GM18508 (cell line): ENCODE measurements at regions not wholly inside any gene's neighbourhood (a gene's known extent, or its start where the extent isn't known, plus 50 kb on each side); places are given as distances from the start of the nearest gene placed in this dataset.

ENCODE experiments used
- ATAC-seq: cut with Tn5 transposase; IDR thresholded peaks from one replicate; pipeline ENCODE4 v1.9.1; 2021; ENCODE audit warnings: moderate number of reproducible peaks; ENCODE audit not compliant: insufficient read depth, unreplicated experiment

DNA sequence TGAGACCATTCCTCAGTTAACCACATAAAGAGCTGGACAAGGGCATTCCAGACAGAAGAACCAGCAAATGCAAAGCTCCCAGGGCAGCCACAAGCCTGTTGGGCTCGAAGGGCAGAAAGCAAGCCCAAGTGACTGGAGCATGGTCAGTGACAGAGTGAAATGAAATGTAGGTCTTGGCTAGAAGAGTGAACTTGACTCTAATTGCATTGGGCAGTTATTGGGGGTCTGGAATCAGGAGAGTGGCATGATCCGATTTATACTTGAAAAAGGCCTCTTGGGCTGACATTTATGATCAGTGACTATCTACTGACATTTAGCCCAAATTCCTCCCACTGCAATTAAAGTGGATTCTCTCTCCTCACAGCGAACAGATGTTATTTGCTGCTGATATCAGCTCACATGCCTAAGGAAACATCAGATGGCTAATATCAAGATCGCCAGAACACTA lies 152.5 kb upstream of the KLF7 start:
- ATAC-seq = no peak

DNA sequence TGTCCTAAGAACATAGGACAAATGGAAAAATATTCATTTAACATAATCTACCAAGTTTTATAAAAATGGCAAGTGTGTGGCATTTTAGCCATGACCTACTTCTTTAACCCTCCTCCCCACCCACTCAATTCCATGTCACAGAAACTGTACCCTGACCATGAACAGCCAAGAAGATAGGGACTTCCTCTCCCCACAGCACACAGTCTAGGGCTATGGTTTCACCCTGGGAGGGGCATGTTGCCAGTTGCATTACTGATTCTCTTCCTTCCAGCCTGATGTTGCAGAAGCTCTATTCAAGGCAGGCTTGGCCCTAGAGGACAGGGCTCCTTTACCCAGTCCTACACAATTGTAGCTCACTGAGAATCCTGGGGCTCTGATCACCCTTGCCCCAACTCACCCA lies 153.6 kb upstream of the KLF7 start:
- ATAC-seq = no peak

DNA sequence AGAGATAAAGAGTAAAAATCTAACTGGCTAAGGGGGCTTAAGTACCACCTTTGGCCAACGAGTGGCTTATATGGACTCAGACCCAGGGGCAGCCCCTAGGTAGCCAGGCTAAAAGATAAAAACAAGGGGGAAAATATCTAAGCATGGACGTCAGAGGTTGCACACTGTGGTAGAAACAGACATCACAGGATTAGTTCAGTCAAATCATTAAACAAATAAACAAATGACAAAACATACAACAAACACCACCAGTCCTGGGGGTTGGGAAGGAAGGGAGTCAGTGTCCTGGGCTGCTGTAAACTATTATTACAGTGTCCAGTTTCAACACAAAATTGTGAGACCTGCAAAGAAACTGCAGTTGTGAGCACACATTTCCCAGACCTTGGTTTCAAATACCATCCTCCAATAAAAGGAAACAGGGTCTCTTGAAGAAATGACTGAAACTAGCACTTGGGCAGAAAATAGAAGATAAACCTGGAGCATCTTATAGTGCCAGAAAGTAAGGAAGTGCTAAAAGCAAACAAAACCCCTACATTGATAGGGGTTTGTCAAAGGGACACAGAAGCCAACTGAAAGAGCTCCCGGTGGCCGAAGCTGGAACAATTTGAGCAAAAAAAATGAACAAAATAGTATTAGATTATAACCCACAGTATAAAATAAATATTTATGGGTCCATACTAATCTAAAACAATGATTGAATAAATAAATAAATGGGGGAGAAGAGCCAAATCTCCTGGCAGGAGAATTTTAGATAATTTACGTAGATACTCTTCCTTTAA lies 154.8 kb upstream of the KLF7 start:
- ATAC-seq = no peak

DNA sequence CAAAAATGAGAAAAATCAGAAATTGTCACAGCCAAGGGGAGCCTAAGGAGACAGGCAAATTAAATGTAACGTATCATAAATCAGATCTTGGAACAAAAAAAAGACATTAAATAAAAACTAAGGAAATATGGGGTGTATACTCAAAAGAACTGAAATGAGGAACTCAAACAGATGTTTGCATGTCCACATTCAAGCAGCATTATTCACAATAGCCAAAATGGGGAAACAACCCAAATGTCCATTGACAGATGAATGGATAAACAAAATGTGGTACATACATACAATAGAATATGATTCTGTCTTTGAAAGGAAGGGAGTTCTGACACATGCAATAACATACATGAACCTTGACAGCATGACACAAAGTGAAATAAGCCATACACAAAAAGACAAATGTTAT lies 155.8 kb upstream of the KLF7 start:
- no peak for ATAC-seq

DNA sequence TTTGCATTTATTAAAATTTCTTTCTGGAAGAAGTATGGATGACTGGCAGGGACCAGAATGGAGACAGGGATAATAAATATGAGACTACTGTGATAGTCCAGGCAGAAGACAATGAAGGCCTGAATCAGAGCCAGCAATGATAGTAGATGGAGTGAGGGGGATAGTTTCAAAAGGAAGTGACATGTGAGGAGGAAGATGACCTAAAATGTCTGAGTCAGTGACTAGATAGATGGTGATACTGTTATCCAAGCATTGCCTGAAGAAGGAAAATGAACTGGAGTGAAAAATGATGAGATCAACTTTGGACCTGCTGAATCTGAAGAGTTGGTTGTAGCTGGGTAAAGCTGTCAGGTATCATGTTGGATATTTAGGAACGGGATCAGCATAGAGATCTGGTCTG lies 158.3 kb upstream of the KLF7 start:
- no peak for ATAC-seq

DNA sequence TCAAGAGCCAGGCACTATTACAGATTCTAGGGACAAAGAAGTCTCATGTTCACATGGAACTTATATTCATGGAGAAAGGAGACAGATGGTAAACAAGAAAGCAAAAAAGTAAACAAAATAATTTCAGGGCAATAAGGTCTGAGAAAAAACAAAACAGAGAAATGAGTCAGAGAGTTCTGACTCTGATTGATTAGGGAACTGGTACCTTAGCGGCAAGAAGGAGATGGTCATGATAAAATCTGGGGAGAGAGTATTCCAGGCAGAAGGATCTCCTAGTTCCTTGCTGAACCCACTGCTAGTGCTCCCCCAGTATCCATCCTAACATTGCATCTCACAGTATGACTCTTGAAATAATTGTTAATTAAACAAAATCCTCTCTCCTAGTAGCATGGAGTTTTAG lies 161.8 kb upstream of the KLF7 start:
- no peak for ATAC-seq

DNA sequence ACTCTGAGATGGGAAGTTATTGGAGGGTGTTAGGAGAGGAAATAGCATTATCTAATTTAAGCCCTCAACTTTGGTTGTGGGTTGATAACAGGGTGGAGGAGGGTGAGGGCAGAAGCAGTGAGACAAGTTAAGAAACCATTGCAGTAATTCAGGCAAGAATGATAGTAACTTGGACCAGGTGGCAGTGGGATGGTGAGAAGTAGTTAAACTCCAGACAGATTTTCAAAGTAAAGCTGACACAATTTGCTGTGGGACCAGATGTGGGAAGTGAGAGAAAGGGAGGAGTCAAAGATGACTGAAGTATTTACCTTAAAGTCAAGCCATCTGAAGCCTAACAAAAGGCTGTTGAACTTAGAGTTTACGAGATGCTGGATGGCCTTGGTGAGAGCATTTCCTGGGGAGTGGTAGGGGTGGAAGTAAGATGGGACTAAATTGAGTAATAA lies 163.2 kb upstream of the KLF7 start:
- peak; percentile 30 for ATAC-seq

DNA sequence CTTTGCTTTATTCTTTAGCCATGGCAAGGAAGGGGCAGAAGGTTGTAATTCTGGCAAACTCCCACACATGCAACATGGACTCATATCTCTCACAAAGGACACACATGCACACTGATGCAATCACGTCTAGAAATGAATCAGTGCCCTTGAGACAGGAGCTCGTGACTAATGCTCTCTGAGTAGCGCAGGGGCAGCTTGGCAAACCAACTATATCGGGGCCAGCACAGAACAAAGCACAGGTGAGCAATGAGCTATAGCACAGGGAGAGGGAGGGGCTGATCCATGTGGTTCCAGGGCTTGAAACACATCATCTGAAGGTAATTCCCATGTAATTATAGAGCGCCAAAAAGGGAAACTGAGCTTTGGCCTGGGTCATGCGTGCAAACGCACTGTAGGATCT lies 165.2 kb upstream of the KLF7 start:
- peak; percentile 56 for ATAC-seq

DNA sequence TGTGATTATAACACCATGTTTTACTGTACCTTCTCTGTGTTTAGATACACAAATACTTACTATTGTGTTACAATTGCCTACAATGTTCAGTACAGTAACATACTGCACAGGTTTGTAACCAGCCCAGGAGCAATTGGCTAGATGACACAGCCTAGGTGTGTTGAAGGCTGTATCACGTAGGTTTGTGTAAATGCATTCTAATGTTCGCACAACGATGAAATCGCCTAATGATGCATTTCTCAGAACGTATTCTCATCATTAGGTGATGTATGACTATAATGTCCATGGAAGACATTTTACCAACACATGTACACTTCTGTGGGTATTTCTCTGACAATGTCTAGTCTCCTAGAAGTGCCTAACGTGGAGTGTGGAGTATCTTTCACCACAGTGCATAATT lies 165.9 kb upstream of the KLF7 start:
- no peak for ATAC-seq

DNA sequence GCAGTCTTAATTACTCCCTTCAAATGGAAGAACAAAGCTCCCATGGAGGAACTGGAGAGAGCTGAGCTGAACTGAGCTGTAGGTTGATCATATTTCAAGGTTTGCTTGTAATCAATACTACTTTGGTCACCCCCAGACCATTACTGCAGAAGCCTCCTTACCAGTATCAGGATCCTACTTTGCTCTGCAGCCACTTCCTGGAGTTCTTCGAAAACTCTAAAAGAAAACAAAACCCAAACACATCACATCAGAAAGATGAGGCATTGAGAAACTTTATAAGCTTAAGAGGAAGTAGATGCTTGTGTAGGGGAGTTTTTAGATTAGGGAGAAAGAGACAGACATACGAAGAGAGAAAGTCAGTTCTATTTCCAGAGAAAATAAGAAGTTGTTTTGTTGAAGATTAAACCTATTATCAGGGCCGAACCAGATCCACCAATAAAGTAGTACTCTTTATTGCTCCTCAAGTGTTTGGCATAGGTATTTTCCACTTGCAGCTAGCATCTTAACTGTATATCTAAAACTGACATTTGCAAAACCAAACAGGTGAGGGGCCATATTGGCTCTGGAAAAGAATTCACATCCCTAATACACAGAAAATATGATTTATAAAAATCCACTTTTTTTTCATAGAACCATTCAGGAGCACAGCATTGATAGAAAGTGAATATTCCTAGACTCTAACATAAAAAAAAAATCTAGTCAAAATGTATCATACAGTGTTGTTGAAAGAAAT lies 166.9 kb upstream of the KLF7 start:
- peak; percentile 33 for ATAC-seq

DNA sequence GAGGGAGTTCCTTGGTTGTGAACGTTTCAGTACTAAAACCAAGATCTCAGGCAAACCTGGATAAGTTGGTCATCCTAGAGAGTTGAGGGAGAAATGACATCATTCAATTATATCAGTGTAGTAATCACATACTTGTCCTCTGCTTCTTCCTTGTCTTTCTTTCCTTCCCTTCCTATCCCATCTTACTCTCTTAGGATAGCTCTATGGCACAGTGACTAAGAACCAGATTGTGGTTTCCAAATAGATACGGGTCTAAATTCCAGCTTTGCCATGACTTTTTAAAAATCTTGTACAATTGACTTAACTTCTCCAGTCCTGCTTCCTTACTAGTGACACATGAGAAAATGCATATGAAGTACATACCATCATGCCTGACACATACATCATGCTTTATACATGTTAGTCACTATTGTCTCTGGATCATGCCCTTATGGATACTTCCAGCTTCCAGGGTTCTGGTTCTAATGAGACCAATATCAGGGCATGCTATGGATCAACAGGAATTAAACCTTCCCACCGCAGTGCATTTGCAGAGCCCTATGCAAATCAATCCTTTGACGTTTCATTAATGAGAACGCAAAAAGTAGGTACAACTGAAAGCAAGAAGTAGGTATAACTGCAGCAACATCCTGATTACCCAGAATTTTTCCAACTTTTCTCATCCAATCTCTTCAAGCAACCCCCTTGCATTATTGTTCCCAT lies 168.0 kb upstream of the KLF7 start:
- no peak for ATAC-seq

DNA sequence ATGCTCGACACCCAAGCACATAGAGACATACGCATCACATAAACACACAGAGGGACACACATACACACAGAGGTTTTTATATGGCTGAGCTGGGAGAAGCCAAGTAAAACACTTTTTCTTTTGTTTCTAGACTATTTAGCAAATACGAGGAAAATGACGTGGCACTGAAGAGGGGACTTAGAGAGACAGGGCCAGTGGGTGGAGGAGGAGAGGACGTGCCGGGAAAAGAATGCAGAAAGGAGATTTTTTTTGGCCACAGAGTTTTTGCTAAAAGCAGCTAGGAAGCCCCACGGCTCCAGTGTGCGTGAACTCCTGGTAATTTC lies 168.5 kb upstream of the KLF7 start:
- no peak for ATAC-seq

DNA sequence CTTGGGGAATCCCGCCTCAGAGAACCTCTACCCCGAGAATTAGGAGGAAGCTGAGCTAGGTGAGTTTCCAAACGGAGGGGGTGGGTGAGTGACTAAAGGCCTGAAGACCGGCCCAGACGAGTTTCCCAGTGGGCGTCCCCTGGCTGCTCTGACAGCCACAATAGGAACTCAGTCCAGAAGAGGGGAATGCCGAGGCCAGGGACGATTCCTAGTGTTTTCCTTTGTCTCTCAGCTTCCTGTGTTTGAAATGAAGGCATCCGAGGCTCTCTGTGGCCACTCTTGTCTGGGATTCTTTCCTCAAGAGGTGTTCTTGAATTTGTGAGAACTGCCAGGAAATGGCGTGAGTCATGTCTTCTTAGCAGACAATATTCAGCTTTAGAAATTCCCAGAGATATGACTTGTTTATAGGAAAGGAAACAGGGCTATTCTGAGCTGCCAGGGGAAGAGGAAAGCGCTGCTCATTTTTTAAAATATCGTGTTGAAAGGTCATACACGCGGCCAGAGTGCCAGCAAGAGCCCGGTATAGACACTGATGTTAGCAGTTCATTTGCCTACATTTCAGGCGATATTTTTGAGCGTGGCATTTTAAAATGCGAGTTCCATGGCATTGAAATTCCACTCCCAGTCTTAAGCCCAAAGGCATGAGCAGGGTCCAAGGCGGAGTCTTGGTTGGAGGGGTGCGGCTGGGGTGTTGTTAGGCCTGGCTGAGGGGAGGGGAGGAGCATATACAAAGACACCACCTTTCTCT lies 169.1 kb upstream of the KLF7 start:
- no peak for ATAC-seq

DNA sequence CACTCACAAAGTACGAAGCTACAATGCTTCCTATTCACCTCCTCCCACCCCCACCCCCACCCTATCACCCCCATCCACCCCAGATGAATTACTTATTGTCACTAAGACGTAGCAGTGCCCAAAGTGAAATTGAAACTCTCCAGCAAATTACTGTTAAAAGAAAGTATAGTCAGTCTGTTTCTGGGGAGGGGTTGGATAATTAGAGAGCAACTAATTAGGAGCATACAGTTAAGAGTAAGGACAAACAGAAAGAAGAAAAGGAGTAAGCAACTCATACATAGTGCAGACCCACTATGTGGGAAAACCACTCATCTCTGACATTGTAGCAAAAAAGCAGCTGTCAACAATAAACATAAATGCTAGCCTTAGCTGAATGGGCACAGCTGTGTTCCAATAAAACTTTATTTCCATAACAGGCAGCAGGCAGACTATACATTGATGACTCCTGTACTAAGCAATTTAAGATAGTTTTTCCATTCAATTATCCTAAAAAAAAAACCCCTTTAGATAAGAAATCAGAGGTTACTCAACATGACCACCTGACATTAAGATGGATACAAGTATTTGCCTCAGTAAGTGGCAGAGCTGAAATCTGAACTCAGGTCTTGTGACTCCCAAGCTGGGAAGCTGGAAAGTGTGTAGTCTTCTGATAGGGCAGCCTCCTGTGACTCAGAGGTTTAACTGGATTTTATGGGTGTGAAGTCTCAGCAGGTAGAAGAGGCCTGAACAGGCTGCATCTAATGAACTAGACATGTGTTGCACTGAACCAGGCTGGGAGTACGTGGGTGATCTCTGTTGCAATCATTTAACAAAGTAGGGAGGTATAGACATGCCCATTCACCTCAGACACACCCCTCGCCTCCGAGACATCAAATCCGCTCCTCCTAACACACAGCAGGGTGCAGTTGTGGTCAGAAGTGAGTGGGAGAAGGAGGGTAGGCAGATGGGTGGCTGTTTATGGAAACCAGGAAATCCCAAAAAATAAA lies 171.8 kb upstream of the KLF7 start:
- peak; percentile 38 for ATAC-seq

DNA sequence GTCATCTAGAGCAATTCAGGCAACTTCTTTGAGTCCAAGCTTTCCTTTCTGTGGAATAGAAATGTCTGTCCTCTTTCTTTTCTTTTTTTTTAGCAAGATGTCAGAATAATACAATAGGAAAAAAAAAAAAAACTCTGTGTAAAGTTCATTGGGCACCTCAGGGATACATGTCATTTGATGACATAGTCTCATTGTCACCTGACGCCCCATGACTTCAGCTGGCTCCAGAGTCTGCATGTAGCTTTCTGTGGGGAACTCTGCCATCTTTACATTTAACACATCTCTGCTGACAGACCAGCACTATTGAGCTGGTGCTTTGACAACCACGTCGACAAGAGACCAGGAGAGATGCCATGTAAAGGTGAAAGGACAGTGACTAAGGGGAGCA lies 172.5 kb upstream of the KLF7 start:
- no peak for ATAC-seq

DNA sequence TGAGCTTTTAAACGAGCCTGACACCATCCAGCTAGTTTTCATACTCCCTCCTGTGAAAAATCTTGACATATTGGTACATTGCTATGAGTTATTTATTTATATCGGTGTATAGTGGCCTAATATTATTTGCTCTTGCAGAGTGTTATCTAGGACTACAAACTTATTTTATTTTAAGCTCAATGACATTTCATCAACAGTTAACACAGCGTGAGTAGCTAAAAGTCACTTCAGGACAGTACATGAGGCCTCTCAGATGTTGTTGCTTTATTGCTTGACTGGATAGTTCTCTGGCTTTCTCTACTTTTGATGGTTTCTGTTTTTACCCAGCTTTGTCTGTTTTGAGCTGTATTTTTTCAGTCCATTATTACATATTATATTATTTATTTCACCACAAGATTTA lies 172.9 kb upstream of the KLF7 start:
- ATAC-seq = no peak

DNA sequence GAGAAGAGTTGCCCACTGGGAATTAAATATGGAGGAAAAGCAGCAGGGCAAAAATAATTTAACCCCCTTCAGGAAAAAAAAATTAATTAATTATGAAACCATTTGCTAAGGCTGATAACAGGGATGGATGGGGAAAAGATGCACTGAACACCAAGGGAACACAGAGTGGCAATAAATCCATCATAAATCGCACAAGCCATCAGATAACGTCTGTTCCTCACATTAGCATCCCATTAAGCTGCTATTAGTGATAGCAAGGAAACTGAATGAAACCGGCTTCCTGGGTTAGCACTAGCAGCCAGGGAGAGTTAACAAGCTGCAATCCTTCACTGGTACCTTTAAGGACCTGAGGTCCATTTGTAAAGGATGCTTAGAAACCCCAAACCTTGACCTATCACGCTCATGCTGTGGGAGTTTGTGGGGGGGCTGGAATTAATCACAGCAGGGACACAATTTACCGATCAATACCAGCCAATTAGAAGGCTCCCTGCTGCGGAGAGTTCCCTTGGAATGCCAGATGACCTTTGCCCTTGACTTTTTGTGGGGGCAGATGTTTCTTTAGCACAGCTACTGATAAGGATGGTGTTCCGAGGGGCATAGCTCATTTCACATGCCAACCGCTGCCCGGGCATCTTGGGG lies 175.5 kb upstream of the KLF7 start:
- ATAC-seq = no peak

DNA sequence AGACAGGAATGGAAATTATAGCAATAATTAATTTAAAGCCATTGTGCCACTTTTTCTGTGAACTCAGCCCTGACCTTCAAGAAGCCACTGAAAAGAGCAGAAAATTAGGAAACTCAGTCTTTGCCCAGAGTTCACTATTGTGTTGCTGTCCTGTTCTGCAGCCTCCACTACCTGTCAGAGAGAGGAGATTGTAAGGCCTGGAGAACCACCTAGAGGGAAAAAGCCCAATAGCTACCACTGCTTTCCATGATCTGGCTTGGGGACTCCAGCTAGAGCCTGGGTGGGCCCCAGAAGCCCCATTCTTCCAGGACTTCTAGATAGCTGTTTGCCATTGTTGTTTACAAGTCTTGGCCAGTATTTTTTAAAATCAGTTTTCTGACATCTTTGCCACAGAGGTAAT lies 176.1 kb upstream of the KLF7 start:
- ATAC-seq = no peak
